ENCODE measurements at regions not wholly inside any gene's neighbourhood (a gene's known extent, or its start where the extent isn't known, plus 50 kb on each side); places are given as distances from the start of the nearest gene placed in this dataset.

DNA sequence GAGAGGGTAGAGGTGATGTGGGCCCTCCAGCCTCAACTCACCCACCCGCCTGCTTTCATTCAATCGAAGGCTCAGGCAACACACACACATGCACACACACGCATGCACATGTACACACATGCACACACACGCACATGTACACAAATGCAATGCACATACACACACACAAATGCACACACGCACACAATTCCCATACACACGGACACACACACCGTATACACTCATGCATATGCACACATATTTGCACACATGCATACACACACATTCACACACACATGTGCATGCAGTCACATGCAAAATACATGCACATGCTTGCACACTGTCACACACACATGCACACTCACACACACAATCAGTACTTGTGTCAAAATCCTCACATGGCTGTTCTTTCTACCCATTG is 55.9 kb upstream of the SPACA7 start:
- Histone ChIP-seq H3K36me3 (ENCODE audit: control insufficient read depth in 4 of 4, insufficient read depth in 4 of 4, low read length in 4 of 4) (no peaks in the 10 kb centered on the region), H3K27ac (ENCODE audit: low read depth in 1 of 2, low read length in 1 of 2) (no peak overlapping the region), H3K9me3 (ENCODE audit: control insufficient read depth in 4 of 4, insufficient read depth in 3 of 4, low read length in 3 of 4) (peaks cover 0 to 19% (median 2%) of the 10 kb centered on the region in 4 donors), H3K4me3 (no peak overlapping the region), H3K27me3 (ENCODE audit: control insufficient read depth in 3 of 3, insufficient read depth in 3 of 3, low read length in 2 of 3) (peaks cover 0 to 28% (median 9%) of the 10 kb centered on the region in 3 donors), H3K4me1 (ENCODE audit: control insufficient read depth in 5 of 5, insufficient read depth in 5 of 5, low read length in 5 of 5) (no peaks in the 10 kb centered on the region), H3K9ac (ENCODE audit: insufficient read depth in 1 of 2, low read length in 2 of 2) (no peak overlapping the region)
- ATAC-seq (ENCODE audit: insufficient read depth, low FRiP score) (no peak), DNase-seq (no peak)
- TF ChIP-seq CTCF (IDR thresholded peaks at IDR 0.05; ENCODE audit: control extremely low read depth, extremely low read depth) = no peak
- 87 to 89% methylated on average over 7 of the region's 7 CpGs for WGBS, 2 donors

- H3K27me3 ChIP-seq (ENCODE audit: control insufficient read depth in 3 of 3, insufficient read depth in 3 of 3, low read length in 2 of 3) = peaks cover 0 to 46% (median 11%) of the 10 kb centered on the region in 3 donors
- no peak for TF ChIP-seq CTCF (IDR thresholded peaks at IDR 0.05; ENCODE audit: control extremely low read depth, extremely low read depth)
- ATAC-seq (ENCODE audit: insufficient read depth, low FRiP score) (no peak), DNase-seq (no peak)
- no peak overlapping the region for H3K9ac ChIP-seq (ENCODE audit: insufficient read depth in 1 of 2, low read length in 2 of 2)
- H3K4me3 ChIP-seq = no peak overlapping the region
- no peak overlapping the region for H3K27ac ChIP-seq (ENCODE audit: low read depth in 1 of 2, low read length in 1 of 2)
- no peaks in the 10 kb centered on the region for H3K36me3 ChIP-seq (ENCODE audit: control insufficient read depth in 4 of 4, insufficient read depth in 4 of 4, low read length in 4 of 4)
- no peaks in the 10 kb centered on the region for H3K4me1 ChIP-seq (ENCODE audit: control insufficient read depth in 5 of 5, insufficient read depth in 5 of 5, low read length in 5 of 5)
- H3K9me3 ChIP-seq (ENCODE audit: control insufficient read depth in 4 of 4, insufficient read depth in 3 of 4, low read length in 3 of 4) = peaks cover 0 to 7% (median 2%) of the 10 kb centered on the region in 4 donors
- WGBS, 2 donors = 93% methylated on average over 12 of the region's 12 CpGs
These were observed 53.6 kb upstream of the SPACA7 start for GRCh38 chr13:112322557-112322956.

- no peak overlapping the region for H3K9ac ChIP-seq (ENCODE audit: insufficient read depth in 1 of 2, low read length in 2 of 2)
- H3K9me3 ChIP-seq (ENCODE audit: control insufficient read depth in 4 of 4, insufficient read depth in 3 of 4, low read length in 3 of 4) = peaks cover 0 to 5% (median 0%) of the 10 kb centered on the region in 4 donors
- no peaks in the 10 kb centered on the region for H3K4me1 ChIP-seq (ENCODE audit: control insufficient read depth in 5 of 5, insufficient read depth in 5 of 5, low read length in 5 of 5)
- ATAC-seq (ENCODE audit: insufficient read depth, low FRiP score) = no peak
- no peak for DNase-seq
- no peak for TF ChIP-seq CTCF (IDR thresholded peaks at IDR 0.05; ENCODE audit: control extremely low read depth, extremely low read depth)
- H3K4me3 ChIP-seq = no peak overlapping the region
- H3K36me3 ChIP-seq (ENCODE audit: control insufficient read depth in 4 of 4, insufficient read depth in 4 of 4, low read length in 4 of 4) = no peaks in the 10 kb centered on the region
- peaks cover 0 to 58% (median 16%) of the 10 kb centered on the region in 3 donors for H3K27me3 ChIP-seq (ENCODE audit: control insufficient read depth in 3 of 3, insufficient read depth in 3 of 3, low read length in 2 of 3)
- WGBS, 2 donors = 53 to 54% methylated on average over 16 of the region's 16 CpGs
- H3K27ac ChIP-seq (ENCODE audit: low read depth in 1 of 2, low read length in 1 of 2) = no peak overlapping the region
These were observed 52.0 kb upstream of the SPACA7 start for GRCh38 chr13:112324116-112324515.

GRCh38 chr13:112325142-112325808 is 50.9 kb upstream of the SPACA7 start:
- H3K9me3 ChIP-seq (ENCODE audit: control insufficient read depth in 4 of 4, insufficient read depth in 3 of 4, low read length in 3 of 4) = peaks cover 0 to 4% (median 0%) of the 10 kb centered on the region in 4 donors
- no peaks in the 10 kb centered on the region for H3K36me3 ChIP-seq (ENCODE audit: control insufficient read depth in 4 of 4, insufficient read depth in 4 of 4, low read length in 4 of 4)
- WGBS, 2 donors = 61 to 66% methylated on average over 26 of the region's 26 CpGs
- no peak overlapping the region for H3K4me3 ChIP-seq
- ATAC-seq (ENCODE audit: insufficient read depth, low FRiP score) (no peak), DNase-seq (no peak)
- peaks cover 0 to 66% (median 18%) of the 10 kb centered on the region in 3 donors for H3K27me3 ChIP-seq (ENCODE audit: control insufficient read depth in 3 of 3, insufficient read depth in 3 of 3, low read length in 2 of 3)
- TF ChIP-seq CTCF (IDR thresholded peaks at IDR 0.05; ENCODE audit: control extremely low read depth, extremely low read depth) = no peak
- H3K27ac ChIP-seq (ENCODE audit: low read depth in 1 of 2, low read length in 1 of 2) = no peak overlapping the region
- H3K4me1 ChIP-seq (ENCODE audit: control insufficient read depth in 5 of 5, insufficient read depth in 5 of 5, low read length in 5 of 5) = no peaks in the 10 kb centered on the region
- no peak overlapping the region for H3K9ac ChIP-seq (ENCODE audit: insufficient read depth in 1 of 2, low read length in 2 of 2)

All from lung (tissue), 11 donors.